A549 (cell line): ENCODE measurements at regions not wholly inside any gene's neighbourhood (a gene's known extent, or its start where the extent isn't known, plus 50 kb on each side); places are given as distances from the start of the nearest gene placed in this dataset.

ENCODE experiments used
- ATAC-seq, 2 experiments: fragments of 200-7000 bp in 1 of 2; fragments of >200 bp in 1 of 2; cut with Nextera tagmentation in 1 of 2; cut with Tn5 transposase in 1 of 2; 3 replicates each; pipeline versions ENCODE4 v1.8.0 to v1.9.1; 2018 to 2020; ENCODE audit warnings: mild to moderate bottlenecking in 1 of 2, moderate library complexity in 1 of 2
- CTCF ChIA-PET: fragments of 300-600 bp; sonication (Branson Sonifier 250); formaldehyde crosslinking; extraction: SDS; loops from one replicate; lab custom pipeline; 2021; ENCODE audit warnings: antibody characterized with exemption, inconsistent platforms; lab: Yijun Ruan, JAX
- POLR2A ChIA-PET: fragments of 350-600 bp; formaldehyde crosslinking; extraction: SDS; loops from one replicate; lab custom pipeline; 2021; ENCODE audit warnings: antibody characterized with exemption, inconsistent platforms; lab: Yijun Ruan, JAX
- DNase-seq, 2 experiments: peaks; one replicate each; pipeline versions ENCODE4 v3.0.0 to v3.0.0-alpha.2; 2011 to 2016; ENCODE audit warnings: low read depth in 1 of 2, low spot score in 1 of 2
- FAIRE-seq: peaks from 2 replicates; lab custom pipeline; 2011; peaks lifted over from hg19 to GRCh38; lab: Jason Lieb, UNC
- H3K27ac ChIP-seq, 2 experiments: fragments of >200 bp; sonication (Bioruptor Twin); formaldehyde crosslinking; 3 replicates each; pipeline ENCODE4 v1.5.1; 2016 to 2017
- H3K4me1 ChIP-seq: fragments of >200 bp; sonication (Bioruptor Twin); formaldehyde crosslinking; 3 replicates; pipeline ENCODE4 v1.6.1; 2016
- H3K4me2 ChIP-seq: fragments of >200 bp; sonication (Bioruptor Twin); formaldehyde crosslinking; 3 replicates; pipeline ENCODE4 v1.6.1; 2016
- H3K4me3 ChIP-seq: fragments of >200 bp; sonication (Bioruptor Twin); formaldehyde crosslinking; 3 replicates; pipeline ENCODE4 v1.5.1; 2016
- H3K9me3 ChIP-seq: fragments of >200 bp; sonication (Bioruptor Twin); formaldehyde crosslinking; 3 replicates; pipeline ENCODE4 v1.6.1; 2016
- BCL3 ChIP-seq: fragments of >200 bp; sonication (Bioruptor Twin); formaldehyde crosslinking; IDR thresholded peaks from 3 replicates; pipeline ENCODE4 v1.6.1; 2016
- BHLHE40 ChIP-seq: IDR thresholded peaks from 2 replicates; pipeline ENCODE4 v1.6.1; 2012; ENCODE audit warnings: low read depth, low read length, inconsistent platforms
- CBX2 ChIP-seq: fragments of 200-600 bp; sonication (generic); IDR thresholded peaks from 2 replicates; pipeline ENCODE4 v1.6.1; 2016; ENCODE audit warnings: low read depth, mild to moderate bottlenecking, borderline replicate concordance
- CEBPB ChIP-seq, 2 experiments: fragments of >200 bp in 1 of 2; sonication (Bioruptor Twin) in 1 of 2; formaldehyde crosslinking in 1 of 2; IDR thresholded peaks; 2 replicates each; pipeline ENCODE4 v1.6.1; 2012 to 2016
- CHD4 ChIP-seq: fragments of 200-600 bp; sonication (generic); IDR thresholded peaks from 2 replicates; pipeline ENCODE4 v1.6.1; 2016; ENCODE audit warnings: antibody characterized with exemption, mild to moderate bottlenecking, borderline replicate concordance
- CTCF ChIP-seq: fragments of >200 bp; sonication (Bioruptor Twin); formaldehyde crosslinking; IDR thresholded peaks from 3 replicates; pipeline ENCODE4 v1.5.1; 2016
- EHF ChIP-seq: fragments of 250-450 bp; sonication (Bioruptor Pico); IDR thresholded peaks from 2 replicates; pipeline ENCODE4 v1.5.0; 2020; ENCODE audit warnings: mild to moderate bottlenecking
- EP300 ChIP-seq, 2 experiments: fragments of >200 bp; sonication (Bioruptor Twin); formaldehyde crosslinking; IDR thresholded peaks; 2 replicates in 1 of 2; 3 replicates in 1 of 2; pipeline ENCODE4 v1.6.1; 2016 to 2017
- FOSL2 ChIP-seq, 2 experiments: fragments of 450-650 bp in 1 of 2; fragments of >200 bp in 1 of 2; sonication (Bioruptor Twin) in 1 of 2; formaldehyde crosslinking; IDR thresholded peaks; 2 replicates each; pipeline versions ENCODE4 v1.5.0 to v1.6.1; 2016 to 2020; ENCODE audit warnings: mild to moderate bottlenecking in 1 of 2, moderate library complexity in 1 of 2
- FOXS1 ChIP-seq: fragments of 250-450 bp; sonication (Bioruptor Pico); IDR thresholded peaks from 2 replicates; pipeline ENCODE4 v1.5.0; 2020; ENCODE audit warnings: mild to moderate bottlenecking, moderate library complexity
- HES2 ChIP-seq: fragments of >200 bp; sonication (Bioruptor Twin); formaldehyde crosslinking; IDR thresholded peaks from 2 replicates; pipeline ENCODE4 v1.6.1; 2016
- HEYL ChIP-seq: fragments of 250-450 bp; sonication (Bioruptor Pico); IDR thresholded peaks from 2 replicates; pipeline ENCODE4 v1.8.0; 2021; ENCODE audit warnings: mild to moderate bottlenecking, moderate library complexity
- HOXB13 ChIP-seq: fragments of 250-450 bp; sonication (Bioruptor Pico); IDR thresholded peaks from 2 replicates; pipeline ENCODE4 v1.5.0; 2020; ENCODE audit warnings: low read depth, mild to moderate bottlenecking, moderate library complexity
- JUNB ChIP-seq: fragments of >200 bp; sonication (Bioruptor Twin); formaldehyde crosslinking; IDR thresholded peaks from 2 replicates; pipeline ENCODE4 v1.6.1; 2016
- MAFK ChIP-seq: fragments of 450-650 bp; IDR thresholded peaks from 2 replicates; pipeline ENCODE4 v1.6.1; 2014; ENCODE audit not compliant: partially characterized antibody
- MYC ChIP-seq: IDR thresholded peaks from 2 replicates; pipeline ENCODE4 v1.6.1; 2012; ENCODE audit warnings: mild to moderate bottlenecking, inconsistent platforms, low read length, improper control_type of control experiment, borderline replicate concordance
- NFE2L2 ChIP-seq: fragments of 150-350 bp; conservative IDR thresholded peaks from 2 replicates; pipeline ENCODE4 v1.6.1; 2014; ENCODE audit warnings: low read length
- NR3C1 ChIP-seq: fragments of >200 bp; sonication (Bioruptor Twin); formaldehyde crosslinking; IDR thresholded peaks from 3 replicates; pipeline ENCODE4 v1.6.1; 2017
- RAD21 ChIP-seq, 2 experiments: fragments of >200 bp in 1 of 2; sonication (Bioruptor Twin) in 1 of 2; formaldehyde crosslinking in 1 of 2; IDR thresholded peaks in 1 of 2; conservative IDR thresholded peaks in 1 of 2; 2 replicates in 1 of 2; 3 replicates in 1 of 2; pipeline ENCODE4 v1.6.1; 2012 to 2018; ENCODE audit warnings: inconsistent platforms in 1 of 2
- REST ChIP-seq: fragments of 200-600 bp; sonication (generic); IDR thresholded peaks from 2 replicates; pipeline ENCODE4 v1.6.1; 2016; ENCODE audit warnings: antibody characterized with exemption, mild to moderate bottlenecking, moderate library complexity
- RNF2 ChIP-seq: fragments of 200-600 bp; sonication (generic); IDR thresholded peaks from 2 replicates; pipeline ENCODE4 v1.6.1; 2016; ENCODE audit warnings: low read depth, mild to moderate bottlenecking, antibody characterized with exemption, moderate library complexity, borderline replicate concordance
- SMC3 ChIP-seq: fragments of >200 bp; sonication (Bioruptor Twin); formaldehyde crosslinking; IDR thresholded peaks from 3 replicates; pipeline ENCODE4 v1.6.1; 2018; ENCODE audit warnings: inconsistent platforms
- TFCP2L1 ChIP-seq: fragments of 250-450 bp; sonication (Bioruptor Pico); IDR thresholded peaks from 2 replicates; pipeline ENCODE4 v1.5.0; 2021; ENCODE audit warnings: mild to moderate bottlenecking
- ZFP36 ChIP-seq: fragments of 450-650 bp; IDR thresholded peaks from 2 replicates; pipeline ENCODE4 v1.6.1; 2014; ENCODE audit warnings: borderline replicate concordance; ENCODE audit not compliant: partially characterized antibody
- ZNF302 ChIP-seq: fragments of 250-450 bp; sonication (Bioruptor Pico); IDR thresholded peaks from 2 replicates; pipeline ENCODE4 v1.9.0; 2021; ENCODE audit warnings: inconsistent platforms, mild to moderate bottlenecking, moderate library complexity
- WGBS: methylation state at CpG from one replicate; pipeline ENCODE4 v1.1.6; 2017; ENCODE audit errors: missing lambda C conversion rate; 5-methylcytosine and 5-hydroxymethylcytosine counted together

GRCh38 chr7:11957956-11958355 is 126.0 kb upstream of the THSD7A start (continued):
- TF ChIP-seq CTCF (no peak), JUNB (no peak), FOSL2 (IDR thresholded peaks at IDR 0.05) (no peak), FOSL2 (CRISPR knock-in tag; IDR thresholded peaks at IDR 0.05) (no peak), FOXS1 (CRISPR knock-in tag) (no peak)

- POLR2A ChIA-PET: interaction anchor here (1.3 kb wide), 1 partner anchor 252 kb away, joined by 3 read pairs; the partner anchor contains the start of gene TMEM106B
Measured at GRCh38 chr7:11959121-11959520, 127.1 kb upstream of the THSD7A start.

GRCh38 chr7:11960621-11961020 is 128.6 kb upstream of the THSD7A start:
- H3K9me3 ChIP-seq: no peaks in the 10 kb centered on the region
- DNase-seq (no peak), ATAC-seq (no peak), FAIRE-seq (no peak)
- no peaks in the 10 kb centered on the region for H3K4me1 ChIP-seq
- H3K4me2 ChIP-seq: no peak overlapping the region
- no peak for TF ChIP-seq RAD21 (conservative IDR thresholded peaks at IDR 0.05 in 1 of 2, IDR thresholded peaks at IDR 0.05 in 1 of 2)
- TF ChIP-seq JUNB: no peak
- no peak for TF ChIP-seq HOXB13 (CRISPR knock-in tag)
- no peak for TF ChIP-seq EP300 (IDR thresholded peaks at IDR 0.05)
- no peak for TF ChIP-seq BCL3
- TF ChIP-seq HES2: no peak
- no peak for TF ChIP-seq MAFK
- no peak for TF ChIP-seq RNF2
- TF ChIP-seq CHD4: no peak
- TF ChIP-seq SMC3: no peak
- TF ChIP-seq MYC: no peak
- TF ChIP-seq NFE2L2: no peak
- no peak for TF ChIP-seq BHLHE40
- TF ChIP-seq ZFP36: no peak
- POLR2A ChIA-PET: no interaction called here
- CTCF ChIA-PET: interaction anchor here (1.7 kb wide), 1 partner anchor 12 kb away, joined by 3 read pairs; no protein-coding TSS in a partner anchor
- H3K4me3 ChIP-seq: no peak overlapping the region
- H3K27ac ChIP-seq: no peak overlapping the region

More at GRCh38 chr7:11959121-11959520, 127.1 kb upstream of the THSD7A start:
- WGBS: 40% methylated on average over 2 of the region's 2 CpGs
- FAIRE-seq (no peak), DNase-seq (no peak), ATAC-seq (no peak)
- H3K4me3 ChIP-seq: no peak overlapping the region
- H3K27ac ChIP-seq: no peak overlapping the region
- CTCF ChIA-PET: no interaction called here
- H3K4me2 ChIP-seq: no peak overlapping the region
- no peaks in the 10 kb centered on the region for H3K9me3 ChIP-seq
- no peaks in the 10 kb centered on the region for H3K4me1 ChIP-seq
- TF ChIP-seq NR3C1: no peak
- TF ChIP-seq HEYL (CRISPR knock-in tag): no peak
- no peak for TF ChIP-seq JUNB
- TF ChIP-seq FOSL2 (IDR thresholded peaks at IDR 0.05): no peak
- TF ChIP-seq FOSL2 (CRISPR knock-in tag; IDR thresholded peaks at IDR 0.05): no peak
- no peak for TF ChIP-seq RNF2
- TF ChIP-seq CEBPB (IDR thresholded peaks at IDR 0.05): no peak
- no peak for TF ChIP-seq EHF (CRISPR knock-in tag)
- no peak for TF ChIP-seq TFCP2L1 (CRISPR knock-in tag)
- TF ChIP-seq RAD21 (conservative IDR thresholded peaks at IDR 0.05 in 1 of 2, IDR thresholded peaks at IDR 0.05 in 1 of 2): no peak
- TF ChIP-seq HES2: no peak
- no peak for TF ChIP-seq ZNF302 (CRISPR knock-in tag)
- TF ChIP-seq REST: no peak
- no peak for TF ChIP-seq CBX2
